Right lobe of liver (tissue), 4 donors: ENCODE measurements at regions not wholly inside any gene's neighbourhood (a gene's known extent, or its start where the extent isn't known, plus 50 kb on each side); places are given as distances from the start of the nearest gene placed in this dataset.

Source experiments
- POLR2A ChIP-seq: fragments of 450-650 bp; IDR thresholded peaks from one replicate; pipeline ENCODE4 v1.6.1; 2017; ENCODE audit warnings: antibody characterized with exemption, mild to moderate bottlenecking
- TF ChIP-seq, protein P1 (sequence below), 4 donors: fragments of 200-600 bp in 3 of 4; fragments of 450-650 bp in 1 of 4; IDR thresholded peaks; one replicate each; pipeline versions ENCODE4 v1.5.1 to v1.8.0; 2016 to 2022; ENCODE audit warnings: antibody characterized with exemption in 4 of 4, mild to moderate bottlenecking in 2 of 4
- donor health status: DM: no; HTN: no; CAD: no.
- donor health status: DM: no; HTN: no; CAD: no.
- donor health status: DM: no; HTN: yes; CAD: no.

DNA sequence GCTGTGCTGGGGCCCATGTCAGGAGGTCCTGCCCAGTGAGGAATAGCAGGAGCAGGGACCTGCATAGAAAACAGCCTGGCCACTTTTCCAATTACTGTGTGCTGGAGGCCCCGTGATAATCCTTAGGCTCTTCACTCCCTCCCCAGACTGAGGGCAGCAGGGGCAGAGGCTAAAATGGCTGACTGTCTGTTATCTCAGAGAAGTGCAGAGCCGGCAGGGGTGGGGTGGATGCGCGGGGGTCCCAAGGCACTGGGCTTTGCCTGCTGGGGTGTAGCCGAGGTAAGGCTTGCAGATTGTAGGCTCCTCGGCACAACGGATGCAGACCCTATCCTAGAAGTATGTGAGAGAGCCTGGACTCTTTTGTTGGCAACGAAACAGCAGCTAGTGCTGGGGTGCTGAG, 1064.1 kb downstream of the OLFM4 start:
- TF ChIP-seq, protein P1, sequence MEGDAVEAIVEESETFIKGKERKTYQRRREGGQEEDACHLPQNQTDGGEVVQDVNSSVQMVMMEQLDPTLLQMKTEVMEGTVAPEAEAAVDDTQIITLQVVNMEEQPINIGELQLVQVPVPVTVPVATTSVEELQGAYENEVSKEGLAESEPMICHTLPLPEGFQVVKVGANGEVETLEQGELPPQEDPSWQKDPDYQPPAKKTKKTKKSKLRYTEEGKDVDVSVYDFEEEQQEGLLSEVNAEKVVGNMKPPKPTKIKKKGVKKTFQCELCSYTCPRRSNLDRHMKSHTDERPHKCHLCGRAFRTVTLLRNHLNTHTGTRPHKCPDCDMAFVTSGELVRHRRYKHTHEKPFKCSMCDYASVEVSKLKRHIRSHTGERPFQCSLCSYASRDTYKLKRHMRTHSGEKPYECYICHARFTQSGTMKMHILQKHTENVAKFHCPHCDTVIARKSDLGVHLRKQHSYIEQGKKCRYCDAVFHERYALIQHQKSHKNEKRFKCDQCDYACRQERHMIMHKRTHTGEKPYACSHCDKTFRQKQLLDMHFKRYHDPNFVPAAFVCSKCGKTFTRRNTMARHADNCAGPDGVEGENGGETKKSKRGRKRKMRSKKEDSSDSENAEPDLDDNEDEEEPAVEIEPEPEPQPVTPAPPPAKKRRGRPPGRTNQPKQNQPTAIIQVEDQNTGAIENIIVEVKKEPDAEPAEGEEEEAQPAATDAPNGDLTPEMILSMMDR (IDR thresholded peaks at IDR 0.05): no peak
- TF ChIP-seq POLR2A: no peak
